Non-pigmented ciliary epithelial cell (primary cell): ENCODE measurements at regions not wholly inside any gene's neighbourhood (a gene's known extent, or its start where the extent isn't known, plus 50 kb on each side); places are given as distances from the start of the nearest gene placed in this dataset.
A peak's percentile ranks its signal among the peaks of the same experiment; 100 is the strongest.

Source experiments
- DNase-seq: peaks from one replicate; pipeline ENCODE4 v3.0.0-alpha.2; 2010; ENCODE audit warnings: low read depth

DNA sequence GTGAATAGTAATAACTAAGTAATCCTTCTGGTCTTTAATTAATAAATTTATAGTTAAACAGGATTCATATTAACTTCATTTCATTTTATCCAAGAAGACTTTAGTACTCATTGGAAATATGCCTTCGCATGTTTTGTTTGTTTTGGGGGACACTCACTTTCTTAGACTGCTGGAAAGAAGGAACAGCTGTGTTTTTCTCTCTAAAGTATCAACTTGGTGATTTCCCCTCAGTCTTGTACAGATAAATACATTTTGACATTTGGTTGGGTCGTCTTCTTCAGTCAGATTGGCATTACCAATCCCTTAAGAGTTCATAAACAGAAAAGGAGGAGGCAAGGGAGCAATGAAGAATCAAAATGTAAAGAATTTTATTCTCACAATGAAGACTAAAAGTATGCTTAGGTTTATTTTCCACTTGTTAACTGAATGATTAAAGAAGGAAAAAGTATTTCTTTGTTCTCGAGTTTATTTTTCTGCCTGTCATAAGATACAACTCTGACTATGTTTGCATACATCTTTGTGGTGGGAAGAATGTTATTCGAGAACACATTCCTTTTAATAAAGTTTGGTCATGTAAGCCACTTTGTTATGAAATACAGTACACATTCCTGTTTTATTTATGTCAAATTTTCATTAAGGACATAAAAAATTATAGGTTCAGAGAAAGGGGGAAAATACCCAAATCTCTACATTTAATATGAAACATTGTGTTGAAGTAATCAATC, 140.2 kb downstream of the GMNC start:
- DNase-seq, result no peak

DNA sequence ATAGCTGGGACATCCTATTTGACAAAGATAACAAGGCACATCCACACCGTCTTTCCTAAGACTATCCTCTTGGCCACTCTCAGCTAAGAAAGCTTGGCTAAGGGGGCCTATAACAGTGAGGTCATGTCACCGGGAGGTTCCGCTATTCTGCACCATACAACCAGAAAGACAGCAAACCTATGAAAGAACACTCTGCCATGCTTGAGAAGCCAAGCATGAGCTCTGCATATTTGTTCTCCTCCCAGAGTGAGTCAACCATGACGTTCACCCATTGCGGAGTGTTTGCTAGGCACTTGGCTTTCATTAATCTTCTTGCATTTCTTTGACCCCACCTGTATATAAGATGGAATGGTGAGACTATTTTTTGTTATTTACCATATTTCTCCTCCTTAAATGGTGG, 141.2 kb downstream of the GMNC start:
- DNase-seq, result no peak

DNA sequence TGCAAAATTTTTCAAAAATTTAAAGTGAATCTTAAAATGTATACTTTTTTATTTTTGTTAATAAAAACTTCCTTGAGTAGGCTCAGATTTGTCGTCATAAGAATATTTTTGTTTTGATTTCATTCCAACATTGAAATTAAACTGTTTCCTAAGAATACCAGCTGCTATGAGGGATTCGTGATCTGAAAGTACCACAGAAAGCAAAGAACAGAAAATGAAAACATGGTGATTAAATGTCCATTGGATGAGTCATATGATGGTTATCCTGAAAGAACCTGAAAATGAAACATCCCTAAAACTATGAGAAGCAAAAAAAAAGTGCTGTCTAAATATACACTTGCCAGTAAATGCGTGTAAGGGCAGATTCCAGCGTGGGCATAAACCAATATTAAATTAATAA, 143.8 kb downstream of the GMNC start:
- peak; percentile 55 for DNase-seq

DNA sequence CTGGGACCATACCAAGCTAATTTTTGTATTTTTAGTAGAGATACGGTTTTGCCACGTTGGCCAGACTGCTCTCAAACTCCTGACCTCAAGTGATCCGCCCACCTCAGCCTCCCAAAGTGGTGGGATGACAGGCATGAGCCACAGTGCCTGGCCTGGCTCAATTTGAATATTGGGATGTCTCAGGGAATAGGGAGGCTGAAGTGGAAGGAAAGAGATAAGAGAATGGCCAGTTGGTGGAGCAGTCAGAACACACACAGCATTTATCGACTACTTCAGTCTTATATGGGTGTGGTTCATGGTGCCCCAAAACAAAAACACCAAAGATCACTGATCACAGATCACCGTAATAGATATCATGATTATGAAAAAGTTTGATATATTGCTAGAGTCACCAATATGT, 144.4 kb downstream of the GMNC start:
- DNase-seq, result no peak

DNA sequence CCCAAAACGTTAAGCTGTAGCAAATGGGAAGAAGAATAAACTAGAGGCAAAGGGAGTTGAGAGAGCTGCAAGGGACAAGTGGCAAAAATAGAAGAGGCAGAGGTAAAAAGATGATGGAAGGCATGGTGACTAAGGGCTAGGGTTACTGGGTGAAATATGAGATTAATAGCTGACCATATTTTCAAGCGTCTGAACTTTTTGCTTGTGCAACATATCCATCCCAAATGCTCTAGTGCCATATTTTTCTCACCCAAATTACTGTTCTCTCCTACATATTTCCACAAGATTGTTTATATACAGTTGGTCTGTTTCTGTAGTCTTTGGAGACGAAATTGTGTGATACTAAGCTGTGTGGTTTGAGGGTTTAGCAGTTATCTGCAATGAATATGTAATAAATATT, 145.5 kb downstream of the GMNC start:
- DNase-seq, result no peak

DNA sequence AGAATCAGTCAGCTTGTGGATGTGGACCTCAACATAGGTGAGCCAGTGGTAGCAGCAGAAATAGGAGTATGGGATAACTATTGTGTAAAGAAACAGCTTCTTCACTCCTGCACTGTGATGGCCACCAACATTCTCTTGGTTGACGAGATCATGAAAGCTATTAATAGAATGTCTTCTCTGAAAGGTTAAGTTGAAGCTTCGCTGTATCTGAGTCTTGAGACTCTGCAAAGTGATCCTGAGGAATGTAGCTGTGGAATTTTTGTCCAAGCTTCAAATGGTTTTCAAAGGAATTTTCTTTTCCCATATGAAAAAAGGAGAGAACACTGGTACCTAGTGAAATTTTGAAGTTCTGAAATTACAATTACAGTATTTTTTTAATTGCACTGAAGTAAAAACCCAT, 146.3 kb downstream of the GMNC start:
- no peak for DNase-seq

DNA sequence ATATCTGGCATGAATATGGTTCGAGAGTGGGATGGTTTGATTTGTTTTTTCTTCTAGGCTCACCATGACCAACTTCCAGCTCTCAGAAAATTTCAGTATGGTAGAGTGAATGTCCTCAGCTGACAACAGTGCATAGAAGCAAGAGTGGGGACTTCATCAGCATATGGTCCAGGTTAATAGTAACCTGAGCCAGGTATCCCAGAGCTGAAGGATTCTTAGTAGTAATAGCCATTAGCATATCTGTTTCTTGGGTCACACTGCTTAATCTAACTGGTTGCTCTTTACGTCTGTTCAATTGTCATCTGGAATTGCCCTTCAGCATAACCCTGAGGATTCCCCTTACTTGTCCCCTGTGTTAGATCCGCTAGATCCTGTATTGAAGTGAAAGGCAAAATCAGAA, 151.8 kb downstream of the GMNC start:
- DNase-seq, result no peak

DNA sequence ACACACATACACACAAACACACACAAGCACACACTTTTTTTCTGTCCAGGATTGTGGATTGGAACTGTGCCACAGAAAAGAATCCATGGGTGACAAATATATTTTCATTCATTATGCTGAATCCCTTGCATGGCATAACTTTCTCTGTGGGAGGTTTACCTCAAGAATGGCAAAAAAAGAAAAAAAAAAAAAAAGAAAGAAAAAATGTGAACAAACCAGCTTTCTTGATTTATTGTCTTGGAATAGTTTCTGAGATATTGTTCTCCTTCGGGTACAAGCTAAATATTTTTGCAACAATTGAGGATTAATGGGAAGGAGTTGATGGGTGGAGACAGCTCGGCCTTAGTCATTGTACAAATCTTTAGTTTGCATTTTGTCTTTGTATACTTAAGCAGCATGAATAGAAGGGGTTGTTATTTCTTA, 153.1 kb downstream of the GMNC start:
- DNase-seq, result peak; percentile 17
